HG03558 (cell line): ENCODE measurements at regions not wholly inside any gene's neighbourhood (a gene's known extent, or its start where the extent isn't known, plus 50 kb on each side); places are given as distances from the start of the nearest gene placed in this dataset.
A peak's percentile ranks its signal among the peaks of the same experiment; 100 is the strongest.
"Not testable (repeated sequence)": the region's sequence is repeated elsewhere in the genome, so short reads cannot be mapped to it uniquely, and the experiment has no call there.

Source experiments
- ATAC-seq: cut with Tn5 transposase; IDR thresholded peaks from one replicate; pipeline ENCODE4 v1.9.1; 2021; ENCODE audit warnings: moderate number of reproducible peaks; ENCODE audit not compliant: unreplicated experiment; ENCODE audit errors: extremely low read depth

DNA sequence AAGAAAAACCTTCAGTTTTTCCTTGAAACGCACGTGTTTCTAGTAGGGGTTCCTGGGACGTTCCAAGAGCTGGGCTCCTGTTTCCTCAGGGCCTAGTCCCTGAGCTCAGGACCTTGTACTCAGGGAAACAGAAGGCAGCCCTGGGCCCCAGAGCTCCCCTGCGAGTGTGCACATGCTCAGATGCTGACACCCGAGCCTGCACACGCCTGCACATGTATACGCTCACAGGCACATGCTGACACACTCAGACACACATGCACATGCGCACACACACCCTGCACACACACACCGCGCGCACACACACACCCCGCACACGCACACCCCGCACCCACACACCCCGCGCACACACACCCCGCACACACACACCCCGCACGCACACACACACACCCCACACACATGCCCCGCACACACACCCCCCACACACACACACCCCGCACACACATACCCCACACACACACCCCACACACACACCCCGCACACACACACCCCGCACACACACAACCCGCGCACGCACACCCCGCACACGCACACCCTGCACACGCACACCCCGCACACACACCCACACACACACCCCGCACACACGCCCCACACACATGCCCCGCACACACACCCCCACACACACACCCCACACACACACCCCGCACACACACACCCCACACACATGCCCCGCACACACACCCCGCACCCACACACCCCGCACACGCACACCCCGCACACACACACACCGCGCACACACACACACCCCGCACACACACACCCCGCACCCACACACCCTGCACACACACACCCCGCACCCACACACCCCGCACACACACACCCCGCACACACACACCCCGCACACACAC lies 52.2 kb downstream of the CALML3 start:
- no peak for ATAC-seq

DNA sequence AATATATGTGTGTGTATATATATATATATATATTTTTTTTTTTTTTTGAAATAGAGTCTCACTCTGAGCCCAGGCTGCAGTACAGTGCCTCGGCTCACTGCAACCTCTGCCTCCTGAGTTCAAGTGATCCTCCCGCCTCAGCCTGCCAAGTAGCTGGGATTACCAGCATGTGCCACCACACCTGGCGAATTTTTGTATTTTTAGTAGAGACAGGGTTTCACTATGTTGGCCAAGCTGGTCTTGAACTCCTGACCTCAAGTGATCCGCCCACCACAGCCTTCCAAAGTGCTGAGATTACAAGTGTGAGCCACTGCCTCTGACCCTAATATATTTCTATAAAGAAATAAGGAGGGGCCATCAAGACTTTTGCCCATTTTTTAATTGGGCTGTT lies 55.3 kb downstream of the CALML3 start:
- not testable (repeated sequence) for ATAC-seq

DNA sequence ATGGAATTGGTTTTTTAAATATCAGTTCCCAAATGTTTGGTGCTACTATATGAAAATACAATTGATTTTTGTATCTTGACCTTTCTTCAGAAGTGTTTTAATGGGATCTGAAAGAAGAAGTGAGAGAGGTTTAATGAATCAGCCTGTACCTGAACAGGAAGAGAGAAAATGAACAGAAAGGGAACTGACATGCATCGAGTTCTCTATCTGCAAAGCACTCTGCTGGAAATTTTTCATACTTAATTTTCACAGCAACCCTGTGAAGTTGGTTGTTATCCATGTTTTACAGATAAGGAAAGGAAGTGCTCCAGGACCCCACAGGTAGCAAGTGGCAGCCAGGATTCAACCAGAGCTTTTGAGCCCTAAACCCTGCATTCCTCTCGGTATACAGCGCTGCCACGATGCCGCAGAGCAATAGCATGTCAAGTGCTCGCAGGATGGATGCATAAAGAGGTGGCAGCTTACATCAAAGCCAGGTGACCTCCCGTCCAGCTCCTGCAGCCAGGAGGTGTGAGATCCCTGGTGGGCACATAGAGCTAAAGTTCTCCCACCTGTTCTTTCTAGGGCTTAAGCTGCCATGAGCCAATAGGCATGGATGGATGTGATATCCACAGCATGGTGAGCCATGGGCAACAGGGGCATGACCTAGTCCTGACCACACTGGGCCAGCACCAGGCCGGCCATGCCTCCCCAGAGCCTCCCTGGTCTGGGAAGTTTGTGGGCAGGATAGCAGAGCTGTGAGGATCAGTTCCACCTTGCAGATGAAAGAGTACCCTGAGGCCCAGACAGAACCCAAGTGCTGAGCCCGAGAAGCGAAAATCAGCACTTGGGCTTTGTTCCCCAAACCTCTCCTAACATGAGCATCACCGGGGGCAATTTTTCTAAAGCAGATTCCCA lies 57.2 kb downstream of the CALML3 start:
- peak; percentile 34 for ATAC-seq

- ATAC-seq: no peak
Measured at GRCh38 chr10:5582736-5583135, 58.0 kb downstream of the CALML3 start.

DNA sequence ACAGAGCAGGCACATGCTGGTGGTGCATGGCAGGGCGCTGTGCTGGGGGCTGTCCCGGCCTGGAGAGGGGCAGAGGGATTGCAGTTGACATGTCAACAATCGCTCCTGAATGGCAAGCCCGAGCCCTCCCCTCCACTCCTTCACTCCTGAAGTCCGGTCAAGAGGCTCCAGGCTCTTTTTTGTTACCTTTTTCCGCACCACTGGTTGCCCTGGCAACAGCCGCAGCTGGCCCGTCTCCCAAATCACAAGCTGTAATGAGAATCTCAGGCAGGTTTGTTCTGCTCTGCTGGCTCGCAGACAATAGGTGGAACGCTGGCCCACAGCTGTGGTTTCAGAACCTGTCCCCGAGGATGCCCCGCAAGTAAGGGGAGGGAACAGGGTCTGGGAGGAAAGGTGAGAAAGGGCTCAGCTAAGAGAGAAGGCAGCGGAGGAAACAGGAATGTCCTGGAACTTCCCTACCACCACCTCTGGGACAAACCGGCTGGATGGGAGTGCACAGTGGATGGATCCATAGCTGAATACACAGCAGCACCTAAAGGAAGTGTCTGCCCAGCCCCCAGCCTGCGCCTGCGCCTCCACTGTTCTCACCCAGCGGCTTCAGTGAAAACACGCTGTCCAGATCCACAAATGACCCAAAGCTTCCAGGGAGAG lies 58.9 kb downstream of the CALML3 start:
- no peak for ATAC-seq

DNA sequence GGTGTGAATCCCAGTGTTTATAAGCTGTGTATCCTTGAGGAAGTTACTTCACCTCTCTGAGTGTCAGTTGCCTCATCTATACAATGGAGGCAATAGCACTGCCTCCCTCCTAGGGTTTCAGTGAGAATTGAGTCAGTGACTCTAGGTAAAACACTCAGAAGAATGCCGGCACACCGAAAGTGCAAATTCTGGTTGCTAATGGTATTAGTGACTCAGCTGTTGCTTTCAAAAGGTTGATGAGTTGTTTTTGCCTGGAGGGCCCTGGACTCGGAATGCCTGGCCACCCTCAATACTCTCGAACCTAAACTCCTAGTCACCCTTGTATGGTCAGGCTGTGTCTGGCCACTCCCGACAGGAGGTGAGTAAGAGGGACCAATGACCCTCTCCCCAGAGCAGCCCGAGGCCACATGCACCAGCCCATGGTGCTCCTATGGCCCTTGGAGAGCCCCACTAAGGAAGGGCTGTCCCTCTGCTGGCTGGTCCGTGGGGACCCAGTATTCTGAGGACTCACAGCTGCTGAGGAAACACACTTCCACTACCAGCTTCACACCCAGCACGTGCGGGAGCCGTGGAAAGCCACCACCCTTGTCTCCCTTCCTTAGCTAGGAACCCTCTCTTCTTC lies 60.2 kb downstream of the CALML3 start:
- ATAC-seq: peak; percentile 49

DNA sequence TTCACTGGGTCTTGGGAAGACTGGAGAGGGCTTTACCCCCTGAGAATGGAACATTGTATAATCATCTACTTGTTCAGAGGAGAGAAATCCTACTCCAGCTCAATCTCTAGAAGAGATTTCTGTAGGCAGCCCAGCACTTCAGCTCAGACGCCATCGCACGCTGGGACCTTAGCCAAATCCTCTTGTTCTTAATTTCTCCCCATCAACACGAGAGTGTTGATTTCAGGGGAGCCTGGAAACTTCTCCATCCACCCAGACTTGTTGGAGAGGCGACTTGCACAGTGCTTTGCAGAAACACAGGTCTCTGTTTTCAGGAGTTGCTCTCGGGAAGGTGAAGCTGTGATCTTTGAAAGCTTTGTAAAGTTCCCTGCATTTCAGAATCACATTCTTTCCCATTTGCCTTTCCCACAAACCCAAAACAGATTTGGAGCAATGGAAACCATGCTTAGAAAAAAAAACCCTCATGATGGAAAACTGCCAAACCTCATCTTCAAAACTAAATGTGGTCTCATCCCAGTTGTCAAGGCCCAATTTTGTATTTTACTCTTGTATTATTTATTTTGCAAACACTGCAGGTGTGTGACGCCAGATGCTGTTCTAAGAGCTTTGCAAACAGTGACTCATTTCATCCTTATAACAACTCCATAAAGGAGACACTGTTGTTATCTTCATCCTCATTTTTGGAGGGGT lies 60.9 kb downstream of the CALML3 start:
- ATAC-seq: no peak

DNA sequence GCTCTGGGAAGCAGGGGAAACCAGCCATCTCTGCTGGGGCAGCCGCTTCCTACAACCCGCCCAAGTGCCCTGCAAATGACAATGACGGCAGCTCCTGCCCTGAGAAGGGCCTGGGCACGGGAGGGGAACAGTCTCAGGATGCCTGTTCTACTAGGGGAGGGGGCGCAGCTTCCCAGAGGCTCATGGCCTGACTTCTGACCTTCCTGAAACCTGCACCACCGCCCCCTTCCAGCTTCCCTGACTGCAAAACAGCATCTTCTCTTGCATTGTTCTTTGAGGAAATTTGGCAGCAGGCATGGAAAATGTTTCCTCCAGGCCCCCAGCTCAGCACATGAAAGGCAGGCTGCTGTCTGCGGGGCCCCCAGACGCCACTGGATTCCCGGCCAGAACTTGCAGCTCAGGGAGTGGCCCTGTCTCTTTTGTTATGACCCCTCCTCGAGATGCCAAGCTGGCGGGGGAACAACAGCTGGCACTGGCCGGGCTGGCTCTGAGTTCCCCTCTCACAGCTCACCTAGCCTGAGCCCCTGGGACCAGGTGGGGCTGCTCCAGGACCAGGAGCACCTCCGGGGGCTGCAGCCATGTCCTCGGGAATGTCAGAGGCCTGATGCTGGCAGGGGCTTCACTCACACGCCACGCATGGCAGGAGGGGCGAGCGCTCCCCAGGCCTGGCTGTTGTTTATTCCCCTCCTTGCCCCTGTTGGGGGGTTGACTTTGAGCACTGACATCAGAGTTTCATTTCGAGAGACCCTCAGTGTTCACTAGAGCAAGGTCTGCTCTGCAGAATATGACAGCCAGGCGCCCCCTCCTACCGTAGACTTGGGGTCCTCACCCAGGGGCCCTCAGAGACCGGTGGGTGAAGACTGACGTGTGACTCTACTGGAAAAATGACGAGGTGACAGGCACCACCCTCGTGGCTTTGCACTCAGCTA lies 62.7 kb downstream of the CALML3 start:
- no peak for ATAC-seq

DNA sequence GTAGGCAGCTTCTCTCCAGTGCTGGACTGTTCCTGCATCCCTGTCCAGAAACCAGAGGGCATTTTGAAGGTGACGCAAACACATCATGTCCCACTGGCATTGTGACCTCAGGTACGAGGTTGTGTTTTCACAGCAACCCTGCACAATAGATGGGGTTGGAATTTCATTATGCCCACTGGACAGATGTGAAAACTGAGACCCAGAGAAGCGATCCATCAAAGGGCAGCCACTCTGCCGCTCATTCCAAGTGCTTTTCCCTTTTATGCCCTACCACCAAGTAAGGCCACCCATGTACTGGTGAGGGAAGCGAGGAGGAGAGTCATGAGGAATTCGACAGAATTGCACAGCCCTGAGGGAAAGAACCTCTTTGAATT lies 63.3 kb downstream of the CALML3 start:
- no peak for ATAC-seq

DNA sequence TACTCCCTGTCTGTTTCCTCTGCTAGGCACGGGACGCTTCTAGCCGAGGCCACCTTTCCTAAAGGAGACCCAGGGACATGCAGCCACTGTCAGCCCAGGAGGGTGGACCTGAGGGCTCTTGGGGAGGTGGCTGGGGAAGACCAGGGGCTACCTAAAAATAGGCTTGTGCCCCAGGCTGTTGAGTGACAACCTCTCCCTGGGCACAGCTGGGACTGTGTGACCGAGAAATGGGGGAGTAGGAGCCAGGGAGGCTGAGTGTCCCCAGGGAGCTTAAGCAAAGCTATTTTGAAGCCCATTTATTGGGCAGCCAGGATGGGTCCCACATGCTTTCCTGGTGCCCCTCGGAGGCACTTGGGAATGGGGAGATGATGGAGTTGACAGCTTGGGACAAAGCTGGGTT lies 63.8 kb downstream of the CALML3 start:
- ATAC-seq: no peak
